ENCODE measurements at regions not wholly inside any gene's neighbourhood (a gene's known extent, or its start where the extent isn't known, plus 50 kb on each side); places are given as distances from the start of the nearest gene placed in this dataset.

DNA sequence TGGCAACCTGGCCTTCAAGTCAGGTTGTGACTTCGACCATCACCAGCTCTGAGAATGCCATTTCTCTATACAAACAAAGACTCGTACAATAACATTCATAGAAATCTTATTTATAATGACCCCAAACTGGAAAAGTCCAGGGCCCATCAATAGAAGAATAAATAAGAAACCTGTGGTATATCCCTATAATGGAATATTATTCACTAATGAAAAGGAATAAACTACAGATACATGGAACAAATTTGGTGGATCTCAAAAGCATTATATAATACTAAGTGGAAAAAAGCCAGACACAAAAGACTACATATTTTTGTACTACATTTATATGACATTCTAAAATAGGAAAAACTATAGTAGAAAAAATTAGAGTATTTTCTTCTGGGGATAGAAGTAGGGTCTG is 109.4 kb upstream of the INPP4B start:
- Histone ChIP-seq H3T11ph (ENCODE audit: low read length) (no peak overlapping the region), H3K14ac (ENCODE audit: insufficient read depth, low read length) (no peak overlapping the region)
- no peak overlapping the region for H3K27ac Mint-ChIP-seq

More for the DNA sequence above, 109.4 kb upstream of the INPP4B start:
- peaks cover 4 to 6% of the 10 kb centered on the region in 2 experiments; a peak in 1 of 4 replicates for H3K4me1 Mint-ChIP-seq
- H3K27me3 Mint-ChIP-seq (ENCODE audit: low read depth) = no peaks in the 10 kb centered on the region
- Histone ChIP-seq H4K91ac (ENCODE audit: insufficient read length, low read depth, low read length) (no peak overlapping the region), H3K9ac (ENCODE audit: extremely low read depth, insufficient read length, low read length) (no peak overlapping the region), H3K4me2 (ENCODE audit: insufficient read depth, insufficient read length, low read length) (no peak overlapping the region), H3K4me1 (ENCODE audit: insufficient read depth, low read length) (no peaks in the 10 kb centered on the region), H3K79me2 (ENCODE audit: insufficient read depth, low read length) (no peaks in the 10 kb centered on the region), H3K23me2 (ENCODE audit: insufficient read length, low read depth, low read length, poor library complexity, severe bottlenecking) (no peaks in the 10 kb centered on the region), H2BK15ac (ENCODE audit: low read depth, low read length) (no peak overlapping the region), H4K5ac (ENCODE audit: insufficient read length, low read depth, low read length) (no peak overlapping the region), H2BK12ac (ENCODE audit: insufficient read length, low read depth, low read length) (no peak overlapping the region), H2BK5ac (ENCODE audit: insufficient read length, low read length) (no peak overlapping the region), H3K27ac (ENCODE audit: insufficient read length, low read depth, low read length) (no peak overlapping the region), H3K79me1 (ENCODE audit: insufficient read depth, low read depth, low read length, poor library complexity, severe bottlenecking) (no peaks in the 10 kb centered on the region), H4K8ac (replicated peaks; ENCODE audit: insufficient read length, low read depth, low read length) (no peak overlapping the region), H3K4ac (ENCODE audit: low read depth, low read length) (no peak overlapping the region), H2BK120ac (ENCODE audit: low read depth, low read length, poor library complexity, severe bottlenecking) (no peak overlapping the region), H3K27me3 (ENCODE audit: insufficient read depth, low read length) (no peaks in the 10 kb centered on the region), H4K20me1 (ENCODE audit: control insufficient read depth, insufficient read depth, insufficient read length) (no peaks in the 10 kb centered on the region), H2AFZ (ENCODE audit: low read length) (no peak overlapping the region), H3K9me3 (ENCODE audit: control insufficient read depth, low read depth, low read length) (no peaks in the 10 kb centered on the region), H2AK5ac (ENCODE audit: insufficient read length, low read length) (no peak overlapping the region), H3K23ac (ENCODE audit: insufficient read length, low read depth, low read length) (no peak overlapping the region), H3K18ac (ENCODE audit: insufficient read length, low read depth, low read length) (no peak overlapping the region), H3K56ac (ENCODE audit: insufficient read length, low read depth, low read length) (no peak overlapping the region), H2BK20ac (ENCODE audit: low read depth, low read length, poor library complexity, severe bottlenecking) (no peak overlapping the region)
- TF ChIP-seq, protein P1, sequence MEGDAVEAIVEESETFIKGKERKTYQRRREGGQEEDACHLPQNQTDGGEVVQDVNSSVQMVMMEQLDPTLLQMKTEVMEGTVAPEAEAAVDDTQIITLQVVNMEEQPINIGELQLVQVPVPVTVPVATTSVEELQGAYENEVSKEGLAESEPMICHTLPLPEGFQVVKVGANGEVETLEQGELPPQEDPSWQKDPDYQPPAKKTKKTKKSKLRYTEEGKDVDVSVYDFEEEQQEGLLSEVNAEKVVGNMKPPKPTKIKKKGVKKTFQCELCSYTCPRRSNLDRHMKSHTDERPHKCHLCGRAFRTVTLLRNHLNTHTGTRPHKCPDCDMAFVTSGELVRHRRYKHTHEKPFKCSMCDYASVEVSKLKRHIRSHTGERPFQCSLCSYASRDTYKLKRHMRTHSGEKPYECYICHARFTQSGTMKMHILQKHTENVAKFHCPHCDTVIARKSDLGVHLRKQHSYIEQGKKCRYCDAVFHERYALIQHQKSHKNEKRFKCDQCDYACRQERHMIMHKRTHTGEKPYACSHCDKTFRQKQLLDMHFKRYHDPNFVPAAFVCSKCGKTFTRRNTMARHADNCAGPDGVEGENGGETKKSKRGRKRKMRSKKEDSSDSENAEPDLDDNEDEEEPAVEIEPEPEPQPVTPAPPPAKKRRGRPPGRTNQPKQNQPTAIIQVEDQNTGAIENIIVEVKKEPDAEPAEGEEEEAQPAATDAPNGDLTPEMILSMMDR (conservative IDR thresholded peaks at IDR 0.05) = no peak
- DNase-seq = no peak
- H3K9me3 Mint-ChIP-seq = peaks cover 13 to 14% of the 10 kb centered on the region in 2 experiments
- no CpG with 5 or more reads among the region's 2 CpGs for WGBS (ENCODE audit: extremely low coverage, insufficient read length, low lambda C conversion rate)
- no peak overlapping the region for H3K4me3 Mint-ChIP-seq
- peaks cover 0 to 14% (median 6%) of the 10 kb centered on the region in 3 experiments; a peak in 5 of 7 replicates for H3K36me3 Mint-ChIP-seq (ENCODE audit: insufficient read depth in 1 of 3, low read depth in 3 of 3)

Measured in H9 (cell line).